HL-60 (cell line): ENCODE measurements at regions not wholly inside any gene's neighbourhood (a gene's known extent, or its start where the extent isn't known, plus 50 kb on each side); places are given as distances from the start of the nearest gene placed in this dataset.

Source experiments
- DNase-seq, 2 experiments: peaks; one replicate each; pipeline ENCODE4 v3.0.0-alpha.2; 2010 to 2020; ENCODE audit warnings: low read depth in 1 of 2, low spot score in 1 of 2
- H3K27ac ChIP-seq: fragments of 250-450 bp; sonication (Bioruptor Pico); replicated peaks from 2 replicates; pipeline ENCODE4 v1.5.1; 2020; ENCODE audit warnings: mild to moderate bottlenecking, moderate library complexity
- H3K27me3 ChIP-seq: fragments of 250-450 bp; sonication (Bioruptor Pico); 2 replicates; pipeline ENCODE4 v1.5.1; 2021; ENCODE audit warnings: mild to moderate bottlenecking, moderate library complexity; ENCODE audit not compliant: insufficient read depth, poor library complexity, severe bottlenecking
- H3K4me3 ChIP-seq: replicated peaks from 2 replicates; pipeline ENCODE4 v1.5.1; 2011; ENCODE audit warnings: mild to moderate bottlenecking, control low read depth, low read length; ENCODE audit not compliant: insufficient read depth
- CTCF ChIP-seq: IDR thresholded peaks from one replicate; pipeline ENCODE4 v1.5.1; 2011; ENCODE audit warnings: low read length, control low read depth, inconsistent platforms; ENCODE audit not compliant: insufficient read depth
- GABPA ChIP-seq: IDR thresholded peaks from 2 replicates; pipeline ENCODE4 v1.6.1; 2012; ENCODE audit warnings: low read depth
- POLR2AphosphoS5 ChIP-seq: IDR thresholded peaks from 2 replicates; pipeline ENCODE4 v1.6.1; 2012; ENCODE audit warnings: low read depth
- REST ChIP-seq: IDR thresholded peaks from 2 replicates; pipeline ENCODE4 v1.6.1; 2012; ENCODE audit warnings: low read depth; ENCODE audit not compliant: insufficient replicate concordance
- SPI1 ChIP-seq: IDR thresholded peaks from 2 replicates; pipeline ENCODE4 v1.6.1; 2012; ENCODE audit warnings: low read depth, mild to moderate bottlenecking, borderline replicate concordance

DNA sequence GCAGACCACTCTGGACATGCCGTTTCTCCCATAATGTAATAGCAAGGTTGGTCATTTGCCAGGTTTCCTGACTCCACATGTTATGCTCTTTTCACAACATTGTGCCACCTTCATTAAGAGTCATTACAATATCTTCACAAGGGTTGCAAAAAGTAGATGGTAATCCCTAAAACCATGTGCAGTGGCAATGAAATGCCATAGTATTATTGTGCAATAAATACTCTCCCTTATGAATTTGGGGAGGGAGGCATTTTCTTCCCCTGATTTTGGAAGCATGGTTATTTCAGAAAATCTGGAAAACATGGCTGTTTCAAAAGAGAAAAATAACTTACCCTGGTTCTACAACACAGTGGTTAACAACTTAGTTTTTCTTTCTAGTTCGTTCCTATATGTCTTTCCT lies 75.1 kb downstream of the BLTP1 start:
- DNase-seq, result no peak
- no peak for TF ChIP-seq CTCF
- no peak for TF ChIP-seq SPI1
- TF ChIP-seq REST, result no peak
- TF ChIP-seq GABPA, result no peak
- no peak for TF ChIP-seq POLR2AphosphoS5
- H3K27me3 ChIP-seq, result no peaks in the 10 kb centered on the region
- no peak overlapping the region for H3K27ac ChIP-seq
- H3K4me3 ChIP-seq, result no peak overlapping the region

DNA sequence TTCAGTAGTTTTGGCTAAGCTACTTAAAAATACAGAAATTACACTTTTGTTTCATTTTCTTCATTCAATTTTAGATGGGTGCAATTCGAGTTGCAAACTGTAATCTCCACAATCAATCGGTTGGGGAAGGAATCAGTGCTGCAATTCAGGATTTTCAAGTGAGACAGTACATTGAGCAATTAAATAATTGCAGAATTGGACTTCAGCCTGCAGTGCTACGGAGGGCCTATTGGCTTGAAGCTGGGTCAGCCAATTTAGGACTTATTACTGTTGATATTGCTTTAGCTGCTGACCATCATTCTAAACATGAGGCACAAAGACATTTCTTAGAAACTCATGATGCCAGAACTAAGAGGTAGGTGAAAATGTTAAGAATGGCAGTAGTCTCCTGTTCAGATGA lies 77.7 kb downstream of the BLTP1 start:
- TF ChIP-seq GABPA, result no peak
- no peak for TF ChIP-seq SPI1
- TF ChIP-seq CTCF, result no peak
- no peak for TF ChIP-seq REST
- no peak for TF ChIP-seq POLR2AphosphoS5
- Histone ChIP-seq H3K4me3 (no peak overlapping the region), H3K27me3 (no peaks in the 10 kb centered on the region), H3K27ac (no peak overlapping the region)
- no peak for DNase-seq

GRCh38 chr4:122232633-122233032 lies 80.5 kb downstream of the BLTP1 start:
- H3K27me3 ChIP-seq, result no peaks in the 10 kb centered on the region
- no peak for DNase-seq
- H3K27ac ChIP-seq, result no peak overlapping the region
- no peak overlapping the region for H3K4me3 ChIP-seq
- TF ChIP-seq GABPA (no peak), REST (no peak), POLR2AphosphoS5 (no peak), SPI1 (no peak), CTCF (no peak)
